OCI-LY1 (cell line): ENCODE measurements at regions not wholly inside any gene's neighbourhood (a gene's known extent, or its start where the extent isn't known, plus 50 kb on each side); places are given as distances from the start of the nearest gene placed in this dataset.
"Not testable (repeated sequence)": the region's sequence is repeated elsewhere in the genome, so short reads cannot be mapped to it uniquely, and the experiment has no call there.

Experiments
- EZH2 ChIP-seq: fragments of 200-600 bp; sonication (generic), shearing (Covaris generic); IDR thresholded peaks from 2 replicates; pipeline ENCODE4 v1.8.0; 2017; ENCODE audit warnings: borderline replicate concordance, mixed run types, mild to moderate bottlenecking, antibody characterized with exemption, low read length, moderate library complexity, mixed read lengths
- TF ChIP-seq, protein P1 (sequence below): fragments of 200-600 bp; sonication (generic), shearing (Covaris generic); IDR thresholded peaks from 2 replicates; pipeline ENCODE4 v1.5.1; 2017; ENCODE audit warnings: mild to moderate bottlenecking, antibody characterized with exemption, low read length, moderate library complexity, mixed read lengths

DNA sequence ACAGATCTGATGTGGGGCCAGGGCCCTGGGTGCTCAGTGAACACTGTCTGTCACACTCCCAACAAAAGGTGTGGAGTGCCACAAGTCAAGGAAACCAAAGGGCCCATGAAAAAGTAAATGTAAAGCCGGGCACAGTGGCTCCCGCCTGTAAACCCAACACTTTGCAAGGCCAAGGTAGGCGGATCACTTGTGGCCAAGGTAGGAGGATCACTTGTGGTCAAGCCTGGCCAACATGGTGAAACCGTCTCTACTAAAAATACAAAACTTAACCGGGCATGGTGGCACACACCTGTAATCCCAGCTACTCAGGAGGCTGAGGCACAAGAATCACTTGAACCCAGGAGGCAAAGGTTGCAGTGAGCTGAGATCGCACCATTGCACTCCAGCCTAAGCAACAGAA is 227.6 kb downstream of the ZNF516 start:
- TF ChIP-seq, protein P1, sequence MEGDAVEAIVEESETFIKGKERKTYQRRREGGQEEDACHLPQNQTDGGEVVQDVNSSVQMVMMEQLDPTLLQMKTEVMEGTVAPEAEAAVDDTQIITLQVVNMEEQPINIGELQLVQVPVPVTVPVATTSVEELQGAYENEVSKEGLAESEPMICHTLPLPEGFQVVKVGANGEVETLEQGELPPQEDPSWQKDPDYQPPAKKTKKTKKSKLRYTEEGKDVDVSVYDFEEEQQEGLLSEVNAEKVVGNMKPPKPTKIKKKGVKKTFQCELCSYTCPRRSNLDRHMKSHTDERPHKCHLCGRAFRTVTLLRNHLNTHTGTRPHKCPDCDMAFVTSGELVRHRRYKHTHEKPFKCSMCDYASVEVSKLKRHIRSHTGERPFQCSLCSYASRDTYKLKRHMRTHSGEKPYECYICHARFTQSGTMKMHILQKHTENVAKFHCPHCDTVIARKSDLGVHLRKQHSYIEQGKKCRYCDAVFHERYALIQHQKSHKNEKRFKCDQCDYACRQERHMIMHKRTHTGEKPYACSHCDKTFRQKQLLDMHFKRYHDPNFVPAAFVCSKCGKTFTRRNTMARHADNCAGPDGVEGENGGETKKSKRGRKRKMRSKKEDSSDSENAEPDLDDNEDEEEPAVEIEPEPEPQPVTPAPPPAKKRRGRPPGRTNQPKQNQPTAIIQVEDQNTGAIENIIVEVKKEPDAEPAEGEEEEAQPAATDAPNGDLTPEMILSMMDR = not testable (repeated sequence)
- not testable (repeated sequence) for TF ChIP-seq EZH2
